Activated T-helper 17 cell treated with anti-CD3 and anti-CD28 coated beads, Interleukin-2, amount 50 U/mL, for 72 hours (primary cell): ENCODE measurements at regions not wholly inside any gene's neighbourhood (a gene's known extent, or its start where the extent isn't known, plus 50 kb on each side); places are given as distances from the start of the nearest gene placed in this dataset.

ENCODE experiments used
- ATAC-seq: fragments of 150-1000 bp; cut with Tn5 transposase; replicated peaks from 2 replicates; pipeline ENCODE4 v1.10.0; 2021; ENCODE audit warnings: mild to moderate bottlenecking, moderate library complexity
- H3K27ac Mint-ChIP-seq: one replicate; pipeline ENCODE4 v1.8.0; 2022; ENCODE audit warnings: mixed read lengths
- H3K27me3 Mint-ChIP-seq: one replicate; pipeline ENCODE4 v1.8.0; 2022; ENCODE audit warnings: mixed read lengths
- H3K36me3 Mint-ChIP-seq: one replicate; pipeline ENCODE4 v1.8.0; 2022; ENCODE audit warnings: low read depth, mild to moderate bottlenecking, mixed read lengths
- H3K4me1 Mint-ChIP-seq: one replicate; pipeline ENCODE4 v1.8.0; 2022; ENCODE audit warnings: mixed read lengths
- H3K4me3 Mint-ChIP-seq: one replicate; pipeline ENCODE4 v1.8.0; 2022; ENCODE audit warnings: mild to moderate bottlenecking, mixed read lengths
- H3K9me3 Mint-ChIP-seq: one replicate; pipeline ENCODE4 v1.8.0; 2022; ENCODE audit warnings: mixed read lengths

DNA sequence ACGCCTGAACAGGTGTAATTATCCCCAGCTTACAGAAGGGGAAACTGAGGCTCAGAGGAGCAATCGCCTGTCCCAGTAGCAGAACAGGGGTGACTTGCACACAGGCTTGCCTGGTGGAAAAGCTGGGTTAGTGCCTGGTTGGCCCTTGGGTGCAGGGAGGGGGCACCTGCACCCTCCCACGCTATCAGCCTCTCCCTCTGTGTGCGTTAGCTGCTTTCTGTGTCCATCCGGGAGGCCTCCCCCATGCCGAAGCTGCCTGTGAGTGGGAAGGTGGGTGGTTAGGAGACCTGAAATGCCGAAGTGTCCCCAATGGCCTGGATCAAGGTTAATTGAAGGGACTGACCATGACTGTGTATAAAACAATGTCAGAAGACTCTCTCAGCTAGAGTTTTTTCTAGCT is 295.0 kb downstream of the ZNF536 start:
- Mint-ChIP-seq H3K4me1 (no peaks in the 10 kb centered on the region), H3K27ac (no peak overlapping the region), H3K9me3 (no peaks in the 10 kb centered on the region), H3K27me3 (peaks cover 32% of the 10 kb centered on the region), H3K4me3 (no peak overlapping the region), H3K36me3 (no peaks in the 10 kb centered on the region)
- ATAC-seq = no peak

DNA sequence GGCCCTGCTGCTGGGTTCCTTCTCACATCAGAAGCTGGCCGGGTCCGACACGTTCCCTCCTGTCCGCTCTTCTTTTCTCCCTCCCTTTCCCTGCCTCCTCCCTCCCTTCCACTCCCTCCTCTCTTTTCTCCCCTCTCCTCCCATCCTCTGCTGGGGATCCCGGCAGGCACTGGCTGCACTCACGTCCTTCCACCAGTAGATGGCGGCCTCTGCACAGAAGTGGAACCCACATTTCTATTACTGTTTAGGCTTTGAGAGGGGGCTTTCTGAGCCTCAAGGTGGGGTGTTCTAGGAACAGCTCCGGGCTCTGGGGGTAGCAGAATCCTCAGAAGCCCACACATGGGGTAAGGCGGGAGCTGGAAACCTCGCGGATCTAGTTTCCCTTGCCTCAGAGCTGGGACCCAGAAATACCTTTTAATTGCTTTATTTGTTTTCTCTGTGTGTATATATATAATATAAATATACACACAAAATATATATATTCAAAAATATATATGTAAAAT is 294.2 kb downstream of the ZNF536 start:
- H3K36me3 Mint-ChIP-seq = no peaks in the 10 kb centered on the region
- H3K9me3 Mint-ChIP-seq = no peaks in the 10 kb centered on the region
- no peak overlapping the region for H3K27ac Mint-ChIP-seq
- no peak overlapping the region for H3K4me3 Mint-ChIP-seq
- H3K4me1 Mint-ChIP-seq = no peaks in the 10 kb centered on the region
- H3K27me3 Mint-ChIP-seq = peaks cover 35% of the 10 kb centered on the region
- no peak for ATAC-seq

DNA sequence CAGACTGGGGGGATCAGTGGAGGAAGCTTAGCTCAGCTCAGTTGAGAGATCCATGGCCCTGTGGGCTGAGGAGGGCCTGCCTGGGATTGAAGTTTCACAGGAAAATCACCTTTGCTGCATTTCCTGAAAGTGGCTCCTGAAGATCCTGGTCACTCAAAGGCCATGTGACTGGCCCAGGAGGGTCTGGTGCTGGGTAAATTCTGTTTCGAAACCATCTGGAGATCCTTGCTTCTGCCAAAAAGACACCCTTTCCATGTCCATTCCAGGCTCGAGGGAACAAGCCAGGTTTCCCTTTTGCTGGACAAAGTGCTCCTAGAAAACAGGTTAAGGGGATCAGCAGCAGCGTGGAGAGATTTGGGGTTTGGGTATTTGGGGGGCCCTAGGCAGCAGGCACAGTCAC is 293.3 kb downstream of the ZNF536 start:
- H3K27me3 Mint-ChIP-seq = peaks cover 26% of the 10 kb centered on the region
- no peak overlapping the region for H3K4me3 Mint-ChIP-seq
- ATAC-seq = no peak
- H3K27ac Mint-ChIP-seq = no peak overlapping the region
- no peaks in the 10 kb centered on the region for H3K4me1 Mint-ChIP-seq
- H3K9me3 Mint-ChIP-seq = no peaks in the 10 kb centered on the region
- no peaks in the 10 kb centered on the region for H3K36me3 Mint-ChIP-seq

DNA sequence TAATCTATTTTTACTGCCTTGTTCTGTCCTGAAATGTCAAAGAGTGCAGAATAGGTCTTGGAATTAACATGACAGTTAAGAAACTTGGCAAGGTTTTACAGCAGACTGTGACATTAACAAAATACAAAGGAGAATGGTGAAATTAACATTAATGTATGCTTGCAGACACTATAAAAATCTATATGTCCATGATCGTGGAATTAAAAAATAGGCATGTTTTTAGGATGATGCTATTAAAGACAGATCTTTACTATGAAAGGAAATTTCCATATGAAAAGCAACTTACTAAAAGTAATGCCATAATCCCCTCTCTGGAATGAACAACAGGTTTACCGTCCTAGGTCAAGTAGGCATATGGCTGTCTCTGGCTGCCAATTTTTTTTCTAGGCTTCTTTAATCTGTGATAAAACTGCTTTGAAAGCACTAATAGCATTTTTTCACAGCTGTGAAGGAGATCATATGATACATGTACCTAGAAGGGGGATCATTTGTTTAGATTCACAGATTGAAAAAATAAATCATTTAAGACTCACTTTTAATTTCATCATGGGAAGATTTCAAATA is 291.5 kb downstream of the ZNF536 start:
- Mint-ChIP-seq H3K27me3 (peaks cover 26% of the 10 kb centered on the region), H3K36me3 (no peaks in the 10 kb centered on the region), H3K4me1 (no peaks in the 10 kb centered on the region), H3K27ac (no peak overlapping the region), H3K4me3 (no peak overlapping the region), H3K9me3 (peaks cover 2% of the 10 kb centered on the region)
- no peak for ATAC-seq

DNA sequence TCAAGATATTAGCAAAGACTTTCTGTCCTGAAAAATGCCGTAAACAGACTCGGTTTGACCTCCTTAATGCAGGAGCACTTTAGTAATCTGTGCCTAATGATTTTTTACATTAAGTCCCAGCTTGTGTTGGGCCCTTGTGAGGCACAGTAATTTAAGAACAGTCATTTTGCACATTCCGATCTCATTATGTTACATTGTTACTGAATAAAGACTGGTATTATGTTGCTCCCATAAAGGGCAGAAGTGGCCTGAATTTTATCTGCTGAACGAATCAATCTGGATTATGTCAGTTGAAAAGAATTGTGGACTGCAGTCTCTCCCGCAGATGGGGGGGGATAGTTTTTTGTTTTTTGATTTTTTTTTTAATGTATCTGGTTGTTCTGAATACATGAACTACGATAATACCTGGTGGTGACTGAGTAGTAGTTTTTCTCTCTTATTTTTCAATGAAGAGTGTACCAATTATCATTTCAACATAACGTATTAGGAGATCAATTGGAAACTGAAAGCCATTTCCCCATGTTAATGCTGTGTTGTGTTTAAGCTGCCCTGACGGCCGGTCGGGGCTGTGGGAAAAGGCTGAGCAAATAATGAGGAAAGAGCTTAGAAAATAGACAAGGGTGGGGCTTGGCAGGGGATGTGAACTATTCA is 290.2 kb downstream of the ZNF536 start:
- Mint-ChIP-seq H3K4me3 (no peak overlapping the region), H3K27me3 (peaks cover 33% of the 10 kb centered on the region), H3K9me3 (peaks cover 3% of the 10 kb centered on the region), H3K27ac (no peak overlapping the region), H3K36me3 (no peaks in the 10 kb centered on the region), H3K4me1 (no peaks in the 10 kb centered on the region)
- no peak for ATAC-seq

DNA sequence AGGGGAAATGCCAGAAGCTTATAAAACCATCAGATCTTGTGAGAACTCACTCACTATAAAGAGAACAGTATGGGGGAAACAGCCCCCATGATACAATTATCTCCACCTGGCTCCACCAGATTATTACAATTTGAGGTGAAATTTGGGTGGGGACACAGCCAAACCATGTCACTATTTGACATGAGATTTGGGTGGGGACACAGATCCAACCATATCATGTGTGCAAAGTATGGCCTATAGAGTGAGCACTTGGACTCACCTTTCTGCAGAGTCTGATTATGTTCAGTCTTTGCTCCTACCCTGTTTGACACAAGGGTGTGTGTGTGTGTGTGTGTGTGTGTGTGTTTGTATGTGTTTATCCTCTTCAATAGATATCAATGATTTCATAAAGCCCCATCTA is 287.5 kb downstream of the ZNF536 start:
- Mint-ChIP-seq H3K27me3 (peaks cover 37% of the 10 kb centered on the region), H3K4me3 (no peak overlapping the region), H3K4me1 (no peaks in the 10 kb centered on the region), H3K27ac (no peak overlapping the region), H3K9me3 (peaks cover 3% of the 10 kb centered on the region), H3K36me3 (no peaks in the 10 kb centered on the region)
- no peak for ATAC-seq

DNA sequence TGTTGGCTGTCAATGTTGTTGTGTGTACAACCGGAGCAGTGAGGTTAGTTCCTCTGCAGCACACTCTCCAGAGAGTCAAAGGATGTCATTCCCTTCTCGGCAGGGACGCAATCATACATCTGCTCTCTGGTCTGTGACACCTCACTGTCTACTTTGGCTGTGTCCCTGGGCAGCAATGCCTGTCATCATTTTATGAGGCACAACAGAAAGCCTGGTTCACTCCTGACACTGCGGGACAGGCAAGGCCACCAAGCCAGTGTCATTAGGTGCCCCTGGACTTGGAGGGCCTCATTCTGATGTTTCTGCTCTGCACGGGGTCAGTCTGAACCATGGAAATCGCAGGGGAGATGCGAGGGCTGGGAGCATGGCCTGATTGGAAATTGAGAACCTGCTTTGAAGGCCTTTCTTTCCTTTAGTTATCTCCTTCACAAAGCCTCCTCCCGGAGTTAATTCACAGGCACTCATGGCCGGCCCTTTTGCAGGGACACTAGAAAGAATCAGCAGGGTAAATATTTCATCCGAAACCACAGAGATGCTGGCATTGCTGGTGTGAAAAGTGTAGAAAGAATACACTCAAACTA is 284.4 kb downstream of the ZNF536 start:
- H3K27ac Mint-ChIP-seq = no peak overlapping the region
- H3K4me3 Mint-ChIP-seq = no peak overlapping the region
- no peaks in the 10 kb centered on the region for H3K36me3 Mint-ChIP-seq
- peaks cover 3% of the 10 kb centered on the region for H3K9me3 Mint-ChIP-seq
- ATAC-seq = no peak
- peaks cover 17% of the 10 kb centered on the region for H3K27me3 Mint-ChIP-seq
- no peaks in the 10 kb centered on the region for H3K4me1 Mint-ChIP-seq

DNA sequence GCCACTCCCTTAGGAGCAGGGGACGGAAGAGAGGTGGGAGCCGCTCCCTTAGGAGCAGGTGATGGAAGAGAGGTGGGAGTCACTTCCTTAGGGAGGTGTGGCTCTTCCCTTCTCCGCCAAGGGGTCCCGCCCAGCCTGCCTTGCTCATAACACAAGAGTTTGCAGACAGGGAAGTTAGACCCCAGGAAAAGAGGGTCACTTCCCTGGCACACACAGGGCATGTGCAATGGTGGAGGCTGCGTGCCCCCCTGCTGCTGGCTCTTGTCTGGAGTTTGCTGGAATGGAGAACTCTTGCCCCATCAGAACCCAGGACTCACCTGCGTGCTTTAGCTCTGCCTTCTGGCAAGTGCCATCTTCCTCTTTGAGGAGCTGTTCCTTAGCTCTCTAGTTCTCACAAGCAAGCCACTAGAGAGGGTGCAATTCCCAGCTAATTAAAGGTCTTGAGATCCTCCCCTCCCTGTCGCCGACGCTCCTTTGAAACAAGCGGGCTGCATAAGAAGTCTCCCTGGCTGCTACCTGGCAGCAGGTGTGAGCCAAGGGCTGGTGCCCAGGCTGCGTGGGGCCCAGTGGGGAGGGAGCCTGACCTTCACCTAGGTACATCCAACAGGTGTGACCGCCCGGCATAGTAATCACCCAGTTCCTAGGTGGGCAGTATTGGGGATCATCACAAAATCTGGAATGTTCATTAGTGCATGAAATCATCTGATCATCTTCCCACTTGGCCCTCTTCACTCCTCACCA is 281.6 kb downstream of the ZNF536 start:
- no peak for ATAC-seq
- H3K27ac Mint-ChIP-seq = no peak overlapping the region
- no peaks in the 10 kb centered on the region for H3K4me1 Mint-ChIP-seq
- H3K36me3 Mint-ChIP-seq = no peaks in the 10 kb centered on the region
- H3K9me3 Mint-ChIP-seq = peaks cover 3% of the 10 kb centered on the region
- H3K4me3 Mint-ChIP-seq = no peak overlapping the region
- peaks cover 28% of the 10 kb centered on the region for H3K27me3 Mint-ChIP-seq

DNA sequence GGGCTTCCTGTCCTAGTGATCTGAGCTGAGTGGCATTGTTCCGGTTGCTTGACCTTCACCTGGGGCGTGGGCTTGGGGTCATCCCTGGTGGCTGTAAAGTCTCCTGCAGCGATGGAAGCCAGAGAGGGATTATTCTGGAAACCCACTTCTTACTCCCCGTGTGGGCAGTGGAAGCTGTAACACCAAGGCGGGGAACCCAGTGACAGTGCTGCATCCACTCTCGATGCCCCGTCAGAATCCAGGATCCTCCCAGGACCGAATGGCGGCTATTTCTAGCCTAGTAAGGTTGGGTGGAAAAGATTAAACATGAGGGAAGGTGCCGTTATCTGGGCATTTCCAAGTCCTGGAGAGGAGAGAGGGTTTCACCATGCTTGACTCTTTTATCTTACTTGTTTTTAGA is 280.6 kb downstream of the ZNF536 start:
- Mint-ChIP-seq H3K27ac (no peak overlapping the region), H3K9me3 (no peaks in the 10 kb centered on the region), H3K4me1 (no peaks in the 10 kb centered on the region), H3K36me3 (no peaks in the 10 kb centered on the region), H3K27me3 (peaks cover 29% of the 10 kb centered on the region), H3K4me3 (no peak overlapping the region)
- no peak for ATAC-seq

DNA sequence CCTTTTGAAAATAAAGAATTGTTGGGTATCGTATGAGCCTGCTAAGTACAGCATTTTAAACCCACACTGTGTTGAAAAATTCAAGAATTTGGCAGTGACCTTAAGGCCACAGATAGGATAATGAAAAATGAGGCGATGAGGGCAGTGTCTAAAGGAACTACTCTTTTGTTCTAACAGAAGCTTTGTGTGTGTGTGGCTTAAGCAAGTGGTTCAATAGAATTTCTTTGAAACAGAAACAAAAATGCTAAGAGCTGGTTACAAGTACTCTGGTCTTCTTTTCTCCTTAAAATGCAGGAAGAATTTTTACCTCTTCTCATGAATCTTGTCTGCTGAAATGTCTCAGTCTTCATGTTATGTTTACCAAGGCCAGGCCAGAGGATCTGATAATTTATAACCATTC is 279.5 kb downstream of the ZNF536 start:
- Mint-ChIP-seq H3K4me1 (no peaks in the 10 kb centered on the region), H3K27ac (no peak overlapping the region), H3K9me3 (no peaks in the 10 kb centered on the region), H3K4me3 (no peak overlapping the region), H3K27me3 (peaks cover 32% of the 10 kb centered on the region), H3K36me3 (no peaks in the 10 kb centered on the region)
- ATAC-seq = no peak

DNA sequence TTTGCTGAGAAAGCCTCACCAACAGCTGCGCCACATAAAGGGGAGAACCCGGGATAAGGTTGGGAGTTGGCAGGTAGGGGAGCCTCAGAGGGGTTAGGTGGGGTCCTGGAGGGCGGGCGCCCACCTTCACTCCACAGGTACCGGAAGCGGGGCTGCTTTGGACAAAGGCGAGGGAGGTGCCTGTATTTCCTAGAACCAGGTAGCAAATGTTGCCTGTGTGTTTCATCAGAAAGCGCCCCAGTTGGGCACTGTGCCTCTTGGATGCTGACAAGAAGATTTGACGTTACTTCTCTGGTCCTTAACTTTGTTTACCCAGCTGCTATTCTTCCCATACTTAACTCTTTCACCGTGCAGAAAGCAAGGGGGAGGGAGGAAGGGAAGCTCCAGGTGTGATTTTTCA is 278.9 kb downstream of the ZNF536 start:
- no peak for ATAC-seq
- H3K27me3 Mint-ChIP-seq = peaks cover 29% of the 10 kb centered on the region
- no peaks in the 10 kb centered on the region for H3K4me1 Mint-ChIP-seq
- H3K9me3 Mint-ChIP-seq = no peaks in the 10 kb centered on the region
- H3K36me3 Mint-ChIP-seq = no peaks in the 10 kb centered on the region
- H3K4me3 Mint-ChIP-seq = no peak overlapping the region
- no peak overlapping the region for H3K27ac Mint-ChIP-seq

DNA sequence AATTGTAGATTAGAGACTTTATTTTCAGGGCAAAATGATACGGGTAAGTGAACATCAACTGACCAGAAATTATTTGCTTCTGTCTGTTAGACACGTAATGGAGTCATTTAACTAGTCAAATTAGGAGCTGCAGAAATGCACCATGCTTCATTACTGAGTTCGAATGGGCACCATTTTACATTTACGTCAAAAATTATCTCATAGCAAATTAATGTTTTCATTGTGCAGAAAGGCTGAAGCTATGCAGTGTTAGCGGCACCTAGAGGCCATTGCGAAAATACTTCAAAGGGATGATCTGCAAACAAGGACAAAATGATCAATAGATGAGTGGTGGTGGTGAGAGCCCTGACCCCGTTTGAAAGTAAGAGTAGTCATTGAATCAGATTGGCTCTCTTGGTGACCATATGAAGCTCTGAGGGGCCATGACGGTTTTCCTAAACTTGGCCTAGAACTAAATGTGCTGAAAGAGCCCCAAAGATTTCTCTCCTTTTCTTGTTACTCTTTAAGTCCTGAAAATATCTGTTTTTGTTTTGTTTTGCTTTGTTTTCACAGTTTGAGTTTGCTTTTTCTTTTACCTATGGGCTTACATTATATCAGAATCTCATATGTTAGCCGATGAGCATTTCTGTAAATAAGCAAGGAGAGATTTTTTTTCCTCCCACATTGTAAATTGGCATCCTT is 277.9 kb downstream of the ZNF536 start:
- H3K9me3 Mint-ChIP-seq = no peaks in the 10 kb centered on the region
- no peaks in the 10 kb centered on the region for H3K36me3 Mint-ChIP-seq
- ATAC-seq = peak; percentile 49
- H3K27me3 Mint-ChIP-seq = peaks cover 26% of the 10 kb centered on the region
- no peaks in the 10 kb centered on the region for H3K4me1 Mint-ChIP-seq
- H3K4me3 Mint-ChIP-seq = no peak overlapping the region
- H3K27ac Mint-ChIP-seq = no peak overlapping the region

DNA sequence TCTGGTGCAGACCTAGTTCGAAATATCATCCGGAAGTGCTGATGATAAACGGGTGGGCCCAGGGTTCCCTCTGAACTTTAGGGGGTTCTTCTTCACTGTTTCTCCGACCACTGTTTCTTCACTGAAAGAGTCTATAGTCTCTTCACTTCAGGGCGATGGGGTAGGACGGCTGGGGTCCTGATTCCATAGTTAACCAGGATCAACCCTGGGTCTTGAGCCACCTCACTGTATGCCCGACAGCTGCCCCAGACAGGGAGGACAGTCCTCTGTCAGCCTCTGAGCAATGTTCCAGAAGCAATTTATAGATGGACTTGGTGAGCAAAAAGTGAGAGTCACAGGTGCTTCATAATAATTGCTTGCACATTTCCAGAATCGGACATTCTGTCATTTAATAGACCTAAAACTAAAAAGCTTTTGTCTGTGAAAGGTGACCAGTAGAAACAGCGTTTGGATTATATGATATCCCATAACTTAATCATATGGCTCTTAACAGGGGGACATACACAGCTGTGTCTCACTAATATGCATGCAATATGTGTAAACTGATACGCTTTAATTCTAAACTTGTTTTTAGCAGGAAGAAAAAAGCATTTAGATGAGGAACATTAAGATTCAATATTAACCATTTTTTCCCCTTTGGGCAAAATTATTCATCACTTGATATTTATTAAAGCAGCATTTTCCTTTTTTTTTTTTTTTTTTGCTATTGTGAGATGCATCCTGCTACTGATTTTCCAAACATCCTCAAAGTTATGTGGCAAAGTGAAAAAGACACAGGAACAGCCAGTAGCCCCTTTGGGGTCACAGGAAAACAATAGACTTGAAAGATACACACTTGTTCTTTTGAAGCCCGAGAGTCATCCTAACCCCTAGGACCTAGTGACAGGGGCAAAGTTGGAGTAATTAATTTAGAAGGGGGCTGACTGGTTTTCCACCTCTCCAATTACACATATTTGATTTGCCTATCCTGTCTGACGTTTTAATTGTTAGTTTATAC is 277.0 kb downstream of the ZNF536 start:
- Mint-ChIP-seq H3K4me3 (no peak overlapping the region), H3K27me3 (peaks cover 26% of the 10 kb centered on the region), H3K27ac (no peak overlapping the region), H3K4me1 (no peaks in the 10 kb centered on the region), H3K36me3 (no peaks in the 10 kb centered on the region), H3K9me3 (no peaks in the 10 kb centered on the region)
- no peak for ATAC-seq
